Upper lobe of left lung (tissue), 6 donors: ENCODE measurements at regions not wholly inside any gene's neighbourhood (a gene's known extent, or its start where the extent isn't known, plus 50 kb on each side); places are given as distances from the start of the nearest gene placed in this dataset.

Experiments
- ATAC-seq, 2 donors: fragments of 200-7000 bp; cut with Tn5 transposase; one replicate each; pipeline ENCODE4 v1.9.1; 2022; ENCODE audit warnings: mild to moderate bottlenecking in 2 of 2, moderate library complexity in 2 of 2; ENCODE audit not compliant: low FRiP score in 2 of 2
- DNase-seq, 2 donors: peaks; one replicate each; pipeline ENCODE4 v3.0.0-alpha.2; 2019 to 2020
- H3K27ac ChIP-seq, 4 donors: fragments of 200-600 bp; sonication (generic); one replicate each; pipeline ENCODE4 v1.5.1; 2016 to 2019
- H3K27me3 ChIP-seq, 4 donors: fragments of 200-600 bp; sonication (generic); one replicate each; pipeline ENCODE4 v1.5.1; 2017 to 2019
- H3K36me3 ChIP-seq, 4 donors: fragments of 200-600 bp; sonication (generic); one replicate each; pipeline ENCODE4 v1.5.1; 2016 to 2019
- H3K4me1 ChIP-seq, 4 donors: fragments of 200-600 bp; sonication (generic); one replicate each; pipeline ENCODE4 v1.5.1; 2018 to 2019
- H3K4me3 ChIP-seq, 4 donors: fragments of 200-600 bp; sonication (generic); one replicate each; pipeline ENCODE4 v1.5.1; 2017 to 2019; ENCODE audit warnings: mild to moderate bottlenecking in 2 of 4, moderate library complexity in 1 of 4
- H3K9me3 ChIP-seq, 4 donors: fragments of 200-600 bp; sonication (generic); one replicate each; pipeline ENCODE4 v1.5.1; 2018 to 2019
- CTCF ChIP-seq, 6 experiments: fragments of 450-650 bp in 4 of 6; fragments of 200-600 bp in 2 of 6; sonication (generic) in 2 of 6; IDR thresholded peaks; one replicate each; pipeline ENCODE4 v1.5.1; 2016 to 2019; ENCODE audit warnings: antibody characterized with exemption in 6 of 6
- EP300 ChIP-seq, 4 donors: sonication (generic); formaldehyde crosslinking; IDR thresholded peaks; one replicate each; pipeline ENCODE4 v1.5.1; 2017; ENCODE audit warnings: antibody characterized with exemption in 4 of 4, control low read depth in 2 of 4
- POLR2A ChIP-seq, 4 donors: fragments of 450-650 bp; IDR thresholded peaks; one replicate each; pipeline ENCODE4 v1.5.1; 2016 to 2017; ENCODE audit warnings: antibody characterized with exemption in 4 of 4, mild to moderate bottlenecking in 2 of 4
- POLR2AphosphoS5 ChIP-seq, 2 donors: sonication (generic); formaldehyde crosslinking; IDR thresholded peaks; one replicate each; pipeline ENCODE4 v1.5.1; 2017; ENCODE audit warnings: antibody characterized with exemption in 2 of 2
- WGBS, 2 donors: methylation state at CpG; one replicate each; pipeline ENCODE4 v1.1.5; 2017 to 2018; 5-methylcytosine and 5-hydroxymethylcytosine counted together
- donor health status: DM: no; HTN: no; CAD: no; lungs with moderate emphysema.
- donor health status: DM: no; HTN: yes; CAD: no; lungs with severe emphysema.

GRCh38 chr7:15891151-15891881 is 204.8 kb upstream of the MEOX2 start:
- no peaks in the 10 kb centered on the region for H3K9me3 ChIP-seq
- no peak overlapping the region for H3K4me3 ChIP-seq
- no peaks in the 10 kb centered on the region for H3K27me3 ChIP-seq
- no peaks in the 10 kb centered on the region for H3K36me3 ChIP-seq
- TF ChIP-seq POLR2A (IDR thresholded peaks at IDR 0.05) (no peak), CTCF (IDR thresholded peaks at IDR 0.05) (no peak), EP300 (IDR thresholded peaks at IDR 0.05) (no peak), POLR2AphosphoS5 (IDR thresholded peaks at IDR 0.05) (no peak)
- ATAC-seq (no peak), DNase-seq (no peak)
- no peak overlapping the region for H3K27ac ChIP-seq
- H3K4me1 ChIP-seq, result peaks cover 0 to 6% (median 0%) of the 10 kb centered on the region in 4 donors

GRCh38 chr7:15889507-15889906 is 203.0 kb upstream of the MEOX2 start:
- TF ChIP-seq EP300 (IDR thresholded peaks at IDR 0.05), result no peak
- TF ChIP-seq CTCF (IDR thresholded peaks at IDR 0.05), result peak in 4 of 6 experiments; percentile 10 to 33 (median 18)
- TF ChIP-seq POLR2AphosphoS5 (IDR thresholded peaks at IDR 0.05), result no peak
- WGBS, 2 donors, result 67 to 68% methylated on average over 3 of the region's 3 CpGs
- no peak overlapping the region for H3K4me3 ChIP-seq
- H3K27ac ChIP-seq, result no peak overlapping the region
- H3K9me3 ChIP-seq, result no peaks in the 10 kb centered on the region
- ATAC-seq (peak; percentile 51 to 75), DNase-seq (no peak)
- H3K27me3 ChIP-seq, result no peaks in the 10 kb centered on the region
- H3K4me1 ChIP-seq, result peaks cover 0 to 6% (median 0%) of the 10 kb centered on the region in 4 donors
- H3K36me3 ChIP-seq, result no peaks in the 10 kb centered on the region

GRCh38 chr7:15888090-15888489 is 201.6 kb upstream of the MEOX2 start:
- Histone ChIP-seq H3K4me3 (no peak overlapping the region), H3K27me3 (no peaks in the 10 kb centered on the region), H3K36me3 (no peaks in the 10 kb centered on the region), H3K4me1 (peaks cover 0 to 6% (median 0%) of the 10 kb centered on the region in 4 donors), H3K9me3 (no peaks in the 10 kb centered on the region), H3K27ac (no peak overlapping the region)
- ATAC-seq (no peak), DNase-seq (no peak)
- no peak for TF ChIP-seq EP300 (IDR thresholded peaks at IDR 0.05)
- no peak for TF ChIP-seq CTCF (IDR thresholded peaks at IDR 0.05)
- 74 to 77% methylated on average over 1 of the region's 1 CpG for WGBS, 2 donors

- DNase-seq, result no peak
- no peak for ATAC-seq
- Histone ChIP-seq H3K36me3 (no peaks in the 10 kb centered on the region), H3K4me3 (no peak overlapping the region), H3K27me3 (no peaks in the 10 kb centered on the region), H3K27ac (no peak overlapping the region), H3K9me3 (peaks cover 0 to 3% (median 1%) of the 10 kb centered on the region in 4 donors), H3K4me1 (peaks cover 0 to 5% (median 0%) of the 10 kb centered on the region in 4 donors)
- WGBS, 2 donors, result 82 to 90% methylated on average over 1 of the region's 1 CpG
- no peak for TF ChIP-seq CTCF (IDR thresholded peaks at IDR 0.05)
- TF ChIP-seq EP300 (IDR thresholded peaks at IDR 0.05), result no peak
- TF ChIP-seq POLR2A (IDR thresholded peaks at IDR 0.05), result no peak
- no peak for TF ChIP-seq POLR2AphosphoS5 (IDR thresholded peaks at IDR 0.05)
These were observed 200.1 kb upstream of the MEOX2 start for GRCh38 chr7:15886626-15887025.

GRCh38 chr7:15885678-15886077 is 199.2 kb upstream of the MEOX2 start:
- no peak for ATAC-seq
- H3K9me3 ChIP-seq, result peaks cover 0 to 6% (median 3%) of the 10 kb centered on the region in 4 donors
- H3K4me1 ChIP-seq, result no peaks in the 10 kb centered on the region
- no peak overlapping the region for H3K27ac ChIP-seq
- no peaks in the 10 kb centered on the region for H3K27me3 ChIP-seq
- no peak for DNase-seq
- no peaks in the 10 kb centered on the region for H3K36me3 ChIP-seq
- TF ChIP-seq CTCF (IDR thresholded peaks at IDR 0.05) (no peak), POLR2AphosphoS5 (IDR thresholded peaks at IDR 0.05) (no peak), POLR2A (IDR thresholded peaks at IDR 0.05) (no peak), EP300 (IDR thresholded peaks at IDR 0.05) (no peak)
- WGBS, 2 donors, result 78 to 83% methylated on average over 2 of the region's 2 CpGs
- H3K4me3 ChIP-seq, result no peak overlapping the region
